ENCODE measurements at regions not wholly inside any gene's neighbourhood (a gene's known extent, or its start where the extent isn't known, plus 50 kb on each side); places are given as distances from the start of the nearest gene placed in this dataset.

DNA sequence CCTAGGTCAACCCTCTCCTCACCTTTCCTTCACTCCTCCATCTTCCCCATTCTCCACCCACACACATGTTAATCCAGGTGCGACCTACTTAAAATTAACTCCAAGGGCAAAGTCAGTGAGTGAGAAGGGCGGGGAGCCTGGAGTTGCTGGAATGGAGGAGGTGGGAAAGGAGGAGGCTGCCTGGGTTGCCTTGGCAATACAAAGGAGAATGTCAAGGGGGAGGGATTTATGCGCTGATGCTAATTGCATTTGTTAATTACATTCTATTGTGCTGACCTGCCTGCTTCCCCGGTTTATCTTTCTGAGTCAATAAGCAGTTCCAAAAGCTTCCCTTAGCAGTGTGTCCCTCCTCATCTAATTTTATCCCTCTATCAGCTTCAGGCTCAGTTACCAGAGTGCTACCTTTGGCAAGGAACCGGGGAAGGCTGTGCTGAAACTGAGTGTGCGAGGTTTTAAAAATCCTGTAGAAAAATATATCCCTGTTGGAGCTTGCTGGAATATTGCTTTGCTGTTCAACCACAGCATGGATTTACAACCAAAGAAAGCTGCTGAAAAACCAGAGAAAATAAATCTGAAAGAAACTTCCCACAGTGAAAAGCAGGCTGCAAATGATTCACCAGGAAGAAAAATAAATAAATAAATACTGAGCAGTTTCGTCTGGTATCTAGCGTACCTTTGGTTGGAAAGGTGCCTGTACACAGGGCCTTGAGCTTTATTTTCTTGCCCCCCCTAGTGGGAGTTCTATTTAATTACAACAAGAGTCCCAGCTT is 113.2 kb upstream of the DGKB start:
- no peaks in the 10 kb centered on the region for H3K79me2 ChIP-seq (ENCODE audit: insufficient read depth, low read depth, low read length)
- H2AFZ ChIP-seq (ENCODE audit: low read length) = no peak overlapping the region
- CTCF ChIA-PET (ENCODE audit: unreplicated experiment) = interaction anchor here (0.8 kb wide), 1 partner anchor 9 kb away, joined by 3 read pairs; no protein-coding TSS in a partner anchor
- no peak overlapping the region for H3K4me2 ChIP-seq (ENCODE audit: low read length)
- intact Hi-C loops (cut with micrococcal nuclease; ENCODE audit: unreplicated experiment) = loop anchor here (10.0 kb wide), 1 partner anchor 301 kb away; no protein-coding TSS in a partner anchor
- no peaks in the 10 kb centered on the region for H3K4me1 ChIP-seq (ENCODE audit: insufficient read depth, low read length, poor library complexity, severe bottlenecking)
- no peaks in the 10 kb centered on the region for H3K36me3 ChIP-seq (ENCODE audit: insufficient read depth, low read length)
- POLR2A ChIA-PET = no interaction called here
- DNase-seq (ENCODE audit: low spot score) = peak; percentile 35
- H3K9me3 ChIP-seq (ENCODE audit: low read length) = no peaks in the 10 kb centered on the region
- TF ChIP-seq EZH2phosphoT487 (IDR thresholded peaks at IDR 0.05; ENCODE audit: borderline replicate concordance, low read depth, low read length) = no peak
- TF ChIP-seq, protein P1, sequence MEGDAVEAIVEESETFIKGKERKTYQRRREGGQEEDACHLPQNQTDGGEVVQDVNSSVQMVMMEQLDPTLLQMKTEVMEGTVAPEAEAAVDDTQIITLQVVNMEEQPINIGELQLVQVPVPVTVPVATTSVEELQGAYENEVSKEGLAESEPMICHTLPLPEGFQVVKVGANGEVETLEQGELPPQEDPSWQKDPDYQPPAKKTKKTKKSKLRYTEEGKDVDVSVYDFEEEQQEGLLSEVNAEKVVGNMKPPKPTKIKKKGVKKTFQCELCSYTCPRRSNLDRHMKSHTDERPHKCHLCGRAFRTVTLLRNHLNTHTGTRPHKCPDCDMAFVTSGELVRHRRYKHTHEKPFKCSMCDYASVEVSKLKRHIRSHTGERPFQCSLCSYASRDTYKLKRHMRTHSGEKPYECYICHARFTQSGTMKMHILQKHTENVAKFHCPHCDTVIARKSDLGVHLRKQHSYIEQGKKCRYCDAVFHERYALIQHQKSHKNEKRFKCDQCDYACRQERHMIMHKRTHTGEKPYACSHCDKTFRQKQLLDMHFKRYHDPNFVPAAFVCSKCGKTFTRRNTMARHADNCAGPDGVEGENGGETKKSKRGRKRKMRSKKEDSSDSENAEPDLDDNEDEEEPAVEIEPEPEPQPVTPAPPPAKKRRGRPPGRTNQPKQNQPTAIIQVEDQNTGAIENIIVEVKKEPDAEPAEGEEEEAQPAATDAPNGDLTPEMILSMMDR (conservative IDR thresholded peaks at IDR 0.05; ENCODE audit: low read length) = peak; percentile 78
- H3K27ac ChIP-seq (ENCODE audit: low read depth, low read length, poor library complexity, severe bottlenecking) = no peak overlapping the region
- H3K9me2 ChIP-seq (ENCODE audit: insufficient read depth, low read length) = no peaks in the 10 kb centered on the region
- no peak overlapping the region for H3K4me3 ChIP-seq (ENCODE audit: low read depth, low read length, poor library complexity, severe bottlenecking)
- H4K20me1 ChIP-seq (ENCODE audit: insufficient read depth, low read length) = no peaks in the 10 kb centered on the region
- BruUV-seq (replicated peaks) = no TSS peak

DNA sequence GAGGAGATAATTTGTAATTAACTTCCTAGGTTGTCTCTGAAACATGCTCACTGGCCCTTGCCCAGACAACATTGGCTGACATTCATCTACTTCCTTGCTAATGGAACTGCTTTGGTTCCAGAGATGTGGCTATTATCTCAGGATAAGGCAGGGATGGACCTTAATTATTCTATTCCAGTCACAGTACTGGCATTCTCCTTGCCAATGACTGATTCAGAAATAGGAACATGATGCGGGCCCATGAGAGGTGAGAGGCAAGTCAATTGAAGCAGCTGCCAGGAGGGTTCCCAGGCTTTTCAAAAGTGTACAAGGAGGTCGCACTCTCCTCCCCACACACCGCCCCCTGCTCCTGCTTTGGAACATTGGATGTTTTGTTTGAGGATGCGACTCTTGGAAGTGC is 109.6 kb upstream of the DGKB start:
- Histone ChIP-seq H3K79me2 (ENCODE audit: insufficient read depth, low read depth, low read length) (no peaks in the 10 kb centered on the region), H3K27ac (ENCODE audit: low read depth, low read length, poor library complexity, severe bottlenecking) (no peak overlapping the region), H3K36me3 (ENCODE audit: insufficient read depth, low read length) (no peaks in the 10 kb centered on the region), H3K4me1 (ENCODE audit: insufficient read depth, low read length, poor library complexity, severe bottlenecking) (no peaks in the 10 kb centered on the region), H4K20me1 (ENCODE audit: insufficient read depth, low read length) (no peaks in the 10 kb centered on the region), H3K9me3 (ENCODE audit: low read length) (no peaks in the 10 kb centered on the region), H3K4me2 (ENCODE audit: low read length) (no peak overlapping the region), H2AFZ (ENCODE audit: low read length) (no peak overlapping the region), H3K9me2 (ENCODE audit: insufficient read depth, low read length) (no peaks in the 10 kb centered on the region), H3K4me3 (ENCODE audit: low read depth, low read length, poor library complexity, severe bottlenecking) (no peak overlapping the region)
- BruUV-seq (replicated peaks) = no TSS peak
- TF ChIP-seq EZH2phosphoT487 (IDR thresholded peaks at IDR 0.05; ENCODE audit: borderline replicate concordance, low read depth, low read length) = no peak
- TF ChIP-seq, protein P1 (conservative IDR thresholded peaks at IDR 0.05; ENCODE audit: low read length) = no peak
- CTCF ChIA-PET (ENCODE audit: unreplicated experiment) = no interaction called here
- no peak for DNase-seq (ENCODE audit: low spot score)
- intact Hi-C loops (cut with micrococcal nuclease; ENCODE audit: unreplicated experiment) = loop anchor here (10.0 kb wide), 1 partner anchor 297 kb away; no protein-coding TSS in a partner anchor
- POLR2A ChIA-PET = interaction anchor here (0.7 kb wide), 2 partner anchors 102 to 1784 kb away, joined by 3 read pairs; no protein-coding TSS in a partner anchor

DNA sequence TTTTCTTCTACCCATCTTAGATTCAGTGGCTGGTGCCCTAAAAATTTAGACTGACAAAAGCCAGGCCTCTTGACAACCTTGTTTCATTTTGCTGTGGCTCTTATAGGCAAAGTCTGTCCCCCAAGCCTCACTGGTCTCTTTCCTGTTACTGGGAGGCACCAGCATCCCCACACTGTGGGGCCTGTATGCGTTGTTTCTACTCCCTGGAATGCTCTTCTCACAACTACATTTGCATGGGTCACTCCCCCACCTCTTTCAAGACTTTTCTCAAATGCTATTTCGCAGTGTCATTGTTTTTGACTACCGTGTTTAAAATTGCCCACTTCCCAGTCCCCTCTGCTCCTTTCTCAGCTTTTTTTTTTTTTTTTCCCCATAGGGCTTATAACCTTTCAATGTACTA is 108.7 kb upstream of the DGKB start:
- H2AFZ ChIP-seq (ENCODE audit: low read length) = no peak overlapping the region
- POLR2A ChIA-PET = no interaction called here
- H3K36me3 ChIP-seq (ENCODE audit: insufficient read depth, low read length) = no peaks in the 10 kb centered on the region
- CTCF ChIA-PET (ENCODE audit: unreplicated experiment) = no interaction called here
- H3K4me2 ChIP-seq (ENCODE audit: low read length) = no peak overlapping the region
- no peaks in the 10 kb centered on the region for H3K9me2 ChIP-seq (ENCODE audit: insufficient read depth, low read length)
- H3K4me1 ChIP-seq (ENCODE audit: insufficient read depth, low read length, poor library complexity, severe bottlenecking) = no peaks in the 10 kb centered on the region
- no peak for DNase-seq (ENCODE audit: low spot score)
- H4K20me1 ChIP-seq (ENCODE audit: insufficient read depth, low read length) = no peaks in the 10 kb centered on the region
- no peaks in the 10 kb centered on the region for H3K9me3 ChIP-seq (ENCODE audit: low read length)
- BruUV-seq (replicated peaks) = no TSS peak
- no peaks in the 10 kb centered on the region for H3K79me2 ChIP-seq (ENCODE audit: insufficient read depth, low read depth, low read length)
- H3K4me3 ChIP-seq (ENCODE audit: low read depth, low read length, poor library complexity, severe bottlenecking) = no peak overlapping the region
- H3K27ac ChIP-seq (ENCODE audit: low read depth, low read length, poor library complexity, severe bottlenecking) = no peak overlapping the region
- intact Hi-C loops (cut with micrococcal nuclease; ENCODE audit: unreplicated experiment) = loop anchor here (10.0 kb wide), 1 partner anchor 296 kb away; no protein-coding TSS in a partner anchor
- TF ChIP-seq EZH2phosphoT487 (IDR thresholded peaks at IDR 0.05; ENCODE audit: borderline replicate concordance, low read depth, low read length) = no peak
- TF ChIP-seq, protein P1 (conservative IDR thresholded peaks at IDR 0.05; ENCODE audit: low read length) = no peak

Data from OCI-LY7 (cell line).